Lower leg skin (tissue), 3 donors: ENCODE measurements at regions not wholly inside any gene's neighbourhood (a gene's known extent, or its start where the extent isn't known, plus 50 kb on each side); places are given as distances from the start of the nearest gene placed in this dataset.

ENCODE experiments used
- POLR2A ChIP-seq, 2 donors: fragments of 450-650 bp; IDR thresholded peaks; one replicate each; pipeline ENCODE4 v1.6.1; 2016 to 2017; ENCODE audit warnings: antibody characterized with exemption in 2 of 2, mild to moderate bottlenecking in 1 of 2, moderate library complexity in 1 of 2
- TF ChIP-seq, protein P1 (sequence below), 3 donors: fragments of 450-650 bp; IDR thresholded peaks; one replicate each; pipeline ENCODE4 v1.5.1; 2016; ENCODE audit warnings: antibody characterized with exemption in 3 of 3, mild to moderate bottlenecking in 3 of 3, moderate library complexity in 2 of 3

DNA sequence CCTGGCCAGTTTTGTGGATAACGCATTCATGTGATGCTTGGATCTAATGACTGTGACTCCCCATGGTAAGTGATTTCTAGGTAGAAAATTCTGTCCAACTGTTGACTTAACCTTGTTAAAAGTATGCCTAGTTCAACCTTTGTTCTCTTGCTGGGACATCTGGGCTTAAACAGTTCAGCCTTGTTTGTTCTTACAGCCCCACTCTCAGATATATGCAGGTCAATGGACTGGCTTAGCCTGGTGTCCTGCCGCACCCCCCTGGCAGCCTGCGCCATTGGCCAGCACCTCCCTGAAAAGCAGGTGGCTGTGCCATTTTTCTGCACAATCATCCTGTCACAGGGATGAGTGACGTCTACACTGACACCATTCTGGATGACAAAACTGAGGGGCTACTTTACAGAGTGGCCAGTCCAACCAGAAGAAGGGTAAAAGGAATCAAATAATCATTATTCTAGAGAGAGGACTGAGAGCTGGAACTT is 244.7 kb upstream of the ONECUT1 start:
- TF ChIP-seq, protein P1, sequence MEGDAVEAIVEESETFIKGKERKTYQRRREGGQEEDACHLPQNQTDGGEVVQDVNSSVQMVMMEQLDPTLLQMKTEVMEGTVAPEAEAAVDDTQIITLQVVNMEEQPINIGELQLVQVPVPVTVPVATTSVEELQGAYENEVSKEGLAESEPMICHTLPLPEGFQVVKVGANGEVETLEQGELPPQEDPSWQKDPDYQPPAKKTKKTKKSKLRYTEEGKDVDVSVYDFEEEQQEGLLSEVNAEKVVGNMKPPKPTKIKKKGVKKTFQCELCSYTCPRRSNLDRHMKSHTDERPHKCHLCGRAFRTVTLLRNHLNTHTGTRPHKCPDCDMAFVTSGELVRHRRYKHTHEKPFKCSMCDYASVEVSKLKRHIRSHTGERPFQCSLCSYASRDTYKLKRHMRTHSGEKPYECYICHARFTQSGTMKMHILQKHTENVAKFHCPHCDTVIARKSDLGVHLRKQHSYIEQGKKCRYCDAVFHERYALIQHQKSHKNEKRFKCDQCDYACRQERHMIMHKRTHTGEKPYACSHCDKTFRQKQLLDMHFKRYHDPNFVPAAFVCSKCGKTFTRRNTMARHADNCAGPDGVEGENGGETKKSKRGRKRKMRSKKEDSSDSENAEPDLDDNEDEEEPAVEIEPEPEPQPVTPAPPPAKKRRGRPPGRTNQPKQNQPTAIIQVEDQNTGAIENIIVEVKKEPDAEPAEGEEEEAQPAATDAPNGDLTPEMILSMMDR (IDR thresholded peaks at IDR 0.05), result no peak
- TF ChIP-seq POLR2A (IDR thresholded peaks at IDR 0.05), result no peak
